ENCODE measurements at regions not wholly inside any gene's neighbourhood (a gene's known extent, or its start where the extent isn't known, plus 50 kb on each side); places are given as distances from the start of the nearest gene placed in this dataset.

DNA sequence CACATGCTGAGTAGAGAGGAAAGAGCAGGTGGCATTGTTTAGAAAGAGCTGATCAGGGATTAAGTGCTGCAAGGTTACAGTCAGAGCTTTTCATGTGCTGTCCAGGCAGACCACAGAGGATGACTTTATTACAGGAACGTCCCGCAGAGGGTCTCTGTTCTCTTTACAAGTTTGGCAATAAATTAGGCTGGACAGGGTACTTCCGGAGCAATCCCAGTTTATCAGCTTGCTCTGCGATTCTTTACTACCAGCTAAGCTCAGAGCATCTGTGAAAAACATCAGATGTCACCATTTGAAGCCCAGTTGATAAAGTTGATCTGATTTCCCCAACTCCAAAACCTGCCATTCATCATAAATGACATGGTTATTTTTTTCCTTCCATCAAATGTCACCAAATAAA is 633.1 kb downstream of the NLGN4X start:
- ChIA-PET CTCF (interaction anchor here (0.6 kb wide), 1 partner anchor 956 kb away, joined by 3 read pairs; no protein-coding TSS in a partner anchor), POLR2A (ENCODE audit: unreplicated experiment) (no interaction called here)
- in situ Hi-C loops (cut with MboI; ENCODE audit: low sequenced_read_pairs) (no loop called here), dilution Hi-C loops (cut with HindIII; ENCODE audit: low sequenced_read_pairs, unreplicated experiment) (no loop called here), intact Hi-C loops (cut with micrococcal nuclease) (no loop called here)
- Histone ChIP-seq H3K9me1 (ENCODE audit: insufficient read depth, low read length) (no peaks in the 10 kb centered on the region), H2BK5ac (ENCODE audit: low read depth, low read length, poor library complexity, severe bottlenecking) (no peak overlapping the region), H3K79me1 (ENCODE audit: low read depth in 1 of 2, low read length in 2 of 2) (no peaks in the 10 kb centered on the region), H3K4ac (ENCODE audit: low read depth, low read length) (no peak overlapping the region), H4K5ac (ENCODE audit: low read depth, low read length) (no peak overlapping the region), H3K14ac (replicated peaks; ENCODE audit: low read depth, low read length) (no peak overlapping the region), H3K23ac (ENCODE audit: low read depth, low read length) (no peak overlapping the region), H3K4me2 (ENCODE audit: low read depth, low read length) (no peak overlapping the region), H3K36me3 (ENCODE audit: control insufficient read depth, insufficient read depth, low read length) (no peaks in the 10 kb centered on the region), H4K8ac (ENCODE audit: low read depth in 2 of 2, low read length in 2 of 2) (no peak overlapping the region), H3K27ac (ENCODE audit: insufficient read depth, low read length) (no peak overlapping the region), H3K9me3 (ENCODE audit: control insufficient read depth, insufficient read depth, low read length) (peaks cover 4% of the 10 kb centered on the region), H3K18ac (ENCODE audit: low read depth, low read length) (no peak overlapping the region), H3K4me3 (ENCODE audit: insufficient read depth, low read depth, low read length) (no peak overlapping the region), H3K56ac (ENCODE audit: extremely low read depth, insufficient read depth, low read length) (no peak overlapping the region), H3K27me3 (ENCODE audit: control insufficient read depth, insufficient read depth, low read length) (no peaks in the 10 kb centered on the region), H3K4me1 (ENCODE audit: control insufficient read depth, insufficient read depth, low read length) (no peaks in the 10 kb centered on the region), H2AFZ (replicated peaks; ENCODE audit: low read length, poor library complexity) (no peak overlapping the region), H2BK15ac (ENCODE audit: low read depth, low read length) (no peak overlapping the region), H3K9ac (ENCODE audit: low read depth, low read length) (no peak overlapping the region), H2AK5ac (ENCODE audit: low read depth, low read length) (no peak overlapping the region), H4K91ac (ENCODE audit: insufficient read depth, low read depth, low read length) (no peak overlapping the region), H2AK9ac (replicated peaks; ENCODE audit: low read depth, low read length, poor library complexity) (no peak overlapping the region), H2BK20ac (ENCODE audit: low read depth, low read length) (no peak overlapping the region), H2BK120ac (ENCODE audit: low read depth, low read length) (no peak overlapping the region), H4K20me1 (ENCODE audit: insufficient read depth, low read length) (no peaks in the 10 kb centered on the region)
- DNase-seq (no peak), ATAC-seq (ENCODE audit: low read depth) (no peak)
- TF ChIP-seq POLR2A (IDR thresholded peaks at IDR 0.05; ENCODE audit: low read depth, low read length) = no peak
- no peak for TF ChIP-seq MAZ (IDR thresholded peaks at IDR 0.05; ENCODE audit: borderline replicate concordance, low read depth, low read length)
- TF ChIP-seq NFE2L2 (IDR thresholded peaks at IDR 0.05; ENCODE audit: low read depth, low read length) = no peak
- TF ChIP-seq, protein P1, sequence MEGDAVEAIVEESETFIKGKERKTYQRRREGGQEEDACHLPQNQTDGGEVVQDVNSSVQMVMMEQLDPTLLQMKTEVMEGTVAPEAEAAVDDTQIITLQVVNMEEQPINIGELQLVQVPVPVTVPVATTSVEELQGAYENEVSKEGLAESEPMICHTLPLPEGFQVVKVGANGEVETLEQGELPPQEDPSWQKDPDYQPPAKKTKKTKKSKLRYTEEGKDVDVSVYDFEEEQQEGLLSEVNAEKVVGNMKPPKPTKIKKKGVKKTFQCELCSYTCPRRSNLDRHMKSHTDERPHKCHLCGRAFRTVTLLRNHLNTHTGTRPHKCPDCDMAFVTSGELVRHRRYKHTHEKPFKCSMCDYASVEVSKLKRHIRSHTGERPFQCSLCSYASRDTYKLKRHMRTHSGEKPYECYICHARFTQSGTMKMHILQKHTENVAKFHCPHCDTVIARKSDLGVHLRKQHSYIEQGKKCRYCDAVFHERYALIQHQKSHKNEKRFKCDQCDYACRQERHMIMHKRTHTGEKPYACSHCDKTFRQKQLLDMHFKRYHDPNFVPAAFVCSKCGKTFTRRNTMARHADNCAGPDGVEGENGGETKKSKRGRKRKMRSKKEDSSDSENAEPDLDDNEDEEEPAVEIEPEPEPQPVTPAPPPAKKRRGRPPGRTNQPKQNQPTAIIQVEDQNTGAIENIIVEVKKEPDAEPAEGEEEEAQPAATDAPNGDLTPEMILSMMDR (conservative IDR thresholded peaks at IDR 0.05; ENCODE audit: low read depth, low read length) = no peak
- no peak for TF ChIP-seq MAFK (IDR thresholded peaks at IDR 0.05; ENCODE audit: low read depth, low read length)
- no peak for TF ChIP-seq RAD21 (IDR thresholded peaks at IDR 0.05; ENCODE audit: low read length)
- TF ChIP-seq, protein P2, sequence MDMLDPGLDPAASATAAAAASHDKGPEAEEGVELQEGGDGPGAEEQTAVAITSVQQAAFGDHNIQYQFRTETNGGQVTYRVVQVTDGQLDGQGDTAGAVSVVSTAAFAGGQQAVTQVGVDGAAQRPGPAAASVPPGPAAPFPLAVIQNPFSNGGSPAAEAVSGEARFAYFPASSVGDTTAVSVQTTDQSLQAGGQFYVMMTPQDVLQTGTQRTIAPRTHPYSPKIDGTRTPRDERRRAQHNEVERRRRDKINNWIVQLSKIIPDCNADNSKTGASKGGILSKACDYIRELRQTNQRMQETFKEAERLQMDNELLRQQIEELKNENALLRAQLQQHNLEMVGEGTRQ (IDR thresholded peaks at IDR 0.05; ENCODE audit: low read depth, low read length) = no peak
- TF ChIP-seq RFX5 (IDR thresholded peaks at IDR 0.05; ENCODE audit: low read depth, low read length) = no peak
- TF ChIP-seq, protein P3, sequence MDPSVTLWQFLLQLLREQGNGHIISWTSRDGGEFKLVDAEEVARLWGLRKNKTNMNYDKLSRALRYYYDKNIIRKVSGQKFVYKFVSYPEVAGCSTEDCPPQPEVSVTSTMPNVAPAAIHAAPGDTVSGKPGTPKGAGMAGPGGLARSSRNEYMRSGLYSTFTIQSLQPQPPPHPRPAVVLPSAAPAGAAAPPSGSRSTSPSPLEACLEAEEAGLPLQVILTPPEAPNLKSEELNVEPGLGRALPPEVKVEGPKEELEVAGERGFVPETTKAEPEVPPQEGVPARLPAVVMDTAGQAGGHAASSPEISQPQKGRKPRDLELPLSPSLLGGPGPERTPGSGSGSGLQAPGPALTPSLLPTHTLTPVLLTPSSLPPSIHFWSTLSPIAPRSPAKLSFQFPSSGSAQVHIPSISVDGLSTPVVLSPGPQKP (IDR thresholded peaks at IDR 0.05; ENCODE audit: borderline replicate concordance, low read depth, low read length) = no peak
- no peak for TF ChIP-seq FOS (IDR thresholded peaks at IDR 0.05; ENCODE audit: low read depth, low read length)
- TF ChIP-seq CHD1 (IDR thresholded peaks at IDR 0.05; ENCODE audit: low read depth, low read length) = no peak
- no TSS peak for BruUV-seq (replicated peaks)
- 27% methylated on average over 3 of the region's 4 CpGs; no CpG with 5 or more reads in 1 of the 2 experiments for WGBS, 2 experiments (ENCODE audit: extremely low coverage in 2 of 2, insufficient read length in 1 of 2)

All from IMR-90 (cell line).